NOMO-1 treated with DMSO at 0.1 percent for 48 hours (cell line): ENCODE measurements at regions not wholly inside any gene's neighbourhood (a gene's known extent, or its start where the extent isn't known, plus 50 kb on each side); places are given as distances from the start of the nearest gene placed in this dataset.
"Not testable (repeated sequence)": the region's sequence is repeated elsewhere in the genome, so short reads cannot be mapped to it uniquely, and the experiment has no call there.

Experiments used
- DNase-seq: peaks from one replicate; lab custom pipeline; 2025; ENCODE audit not compliant: unreplicated experiment; lab: John Stamatoyannopoulos, UW

GRCh38 chr3:8338424-8338823 is 163.2 kb upstream of the LMCD1 start:
- no peak for DNase-seq

- DNase-seq = no peak
Observed at GRCh38 chr3:8341821-8342247, 159.8 kb upstream of the LMCD1 start.

- DNase-seq = no peak
Observed at GRCh38 chr3:8343058-8343457, 158.6 kb upstream of the LMCD1 start.

- DNase-seq = no peak
Observed at GRCh38 chr3:8345398-8345797, 156.2 kb upstream of the LMCD1 start.

- no peak for DNase-seq
Observed at GRCh38 chr3:8348076-8348475, 153.5 kb upstream of the LMCD1 start.

GRCh38 chr3:8352475-8352874 is 149.1 kb upstream of the LMCD1 start:
- DNase-seq = no peak

GRCh38 chr3:8353364-8353763 is 148.3 kb upstream of the LMCD1 start:
- DNase-seq = no peak

- DNase-seq = no peak
Observed at GRCh38 chr3:8355346-8355745, 146.3 kb upstream of the LMCD1 start.

GRCh38 chr3:8356066-8356465 is 145.6 kb upstream of the LMCD1 start:
- DNase-seq = not testable (repeated sequence)

GRCh38 chr3:8357859-8358258 is 143.8 kb upstream of the LMCD1 start:
- no peak for DNase-seq

- DNase-seq = no peak
Observed at GRCh38 chr3:8359133-8359532, 142.5 kb upstream of the LMCD1 start.

- DNase-seq = no peak
Observed at GRCh38 chr3:8363200-8363599, 138.4 kb upstream of the LMCD1 start.

GRCh38 chr3:8365541-8365940 is 136.1 kb upstream of the LMCD1 start:
- DNase-seq = no peak

- no peak for DNase-seq
Observed at GRCh38 chr3:8366219-8366810, 135.3 kb upstream of the LMCD1 start.

- no peak for DNase-seq
Observed at GRCh38 chr3:8368598-8368997, 133.0 kb upstream of the LMCD1 start.

- DNase-seq = no peak
Observed at GRCh38 chr3:8369638-8370037, 132.0 kb upstream of the LMCD1 start.

- DNase-seq = no peak
Observed at GRCh38 chr3:8371085-8371551, 130.5 kb upstream of the LMCD1 start.

GRCh38 chr3:8371960-8372463 is 129.6 kb upstream of the LMCD1 start:
- DNase-seq = no peak

- DNase-seq = no peak
Observed at GRCh38 chr3:8380904-8381704, 120.5 kb upstream of the LMCD1 start.

- DNase-seq = no peak
Observed at GRCh38 chr3:8385848-8386620, 115.6 kb upstream of the LMCD1 start.

- DNase-seq = no peak
Observed at GRCh38 chr3:8387571-8387970, 114.1 kb upstream of the LMCD1 start.

GRCh38 chr3:8399686-8400085 is 101.9 kb upstream of the LMCD1 start:
- DNase-seq = no peak
